A673 (cell line): ENCODE measurements at regions not wholly inside any gene's neighbourhood (a gene's known extent, or its start where the extent isn't known, plus 50 kb on each side); places are given as distances from the start of the nearest gene placed in this dataset.

Experiments
- BruUV-seq: library from RNA; stranded (reverse); fragments of 400-500 nt; replicated peaks from 2 replicates; lab custom pipeline; 2021; lab: Mats Ljungman, UMichigan
- CTCF ChIA-PET: fragments of 300-600 bp; sonication (Branson Sonifier 250); formaldehyde crosslinking; loops from one replicate; lab custom pipeline; 2022; ENCODE audit warnings: antibody characterized with exemption; lab: Charles Lee
- POLR2A ChIA-PET: fragments of 300-600 bp; sonication (Branson Sonifier 250); formaldehyde crosslinking; loops from one replicate; lab custom pipeline; 2022; ENCODE audit warnings: antibody characterized with exemption; ENCODE audit not compliant: low non-redundant PET; lab: Charles Lee
- DNase-seq: peaks from one replicate; pipeline ENCODE4 v3.0.0-alpha.2; 2015; ENCODE audit warnings: low spot score
- H3K27ac ChIP-seq: fragments of 200-600 bp; sonication (generic); 2 replicates; pipeline ENCODE4 v1.5.1; 2016; ENCODE audit warnings: mixed run types, low read depth, mild to moderate bottlenecking, mixed read lengths, antibody characterized with exemption, low read length; ENCODE audit not compliant: poor library complexity, severe bottlenecking
- H3K27me3 ChIP-seq: fragments of 200-600 bp; sonication (generic); replicated peaks from 2 replicates; pipeline ENCODE4 v1.6.1; 2017; ENCODE audit warnings: mixed run types, low read depth, mild to moderate bottlenecking, mixed read lengths, antibody characterized with exemption, low read length; ENCODE audit not compliant: insufficient read depth, poor library complexity
- H3K36me3 ChIP-seq: fragments of 200-600 bp; sonication (generic); 2 replicates; pipeline ENCODE4 v1.6.1; 2016; ENCODE audit warnings: mixed run types, mild to moderate bottlenecking, mixed read lengths, antibody characterized with exemption, low read length; ENCODE audit not compliant: insufficient read depth, poor library complexity, severe bottlenecking
- H3K4me1 ChIP-seq: fragments of 200-600 bp; sonication (generic); 2 replicates; pipeline ENCODE4 v1.6.1; 2017; ENCODE audit warnings: mixed run types, mild to moderate bottlenecking, mixed read lengths, antibody characterized with exemption, low read length; ENCODE audit not compliant: insufficient read depth, poor library complexity, severe bottlenecking
- H3K4me3 ChIP-seq: fragments of 200-600 bp; sonication (generic); 2 replicates; pipeline ENCODE4 v1.5.1; 2016; ENCODE audit warnings: low read depth, mixed run types, mild to moderate bottlenecking, mixed read lengths, low read length; ENCODE audit not compliant: poor library complexity, severe bottlenecking
- H3K9me3 ChIP-seq: fragments of 200-600 bp; sonication (generic); 2 replicates; pipeline ENCODE4 v1.6.1; 2016; ENCODE audit warnings: mixed run types, low read depth, mild to moderate bottlenecking, mixed read lengths, antibody characterized with exemption, low read length; ENCODE audit not compliant: poor library complexity, severe bottlenecking
- EZH2 ChIP-seq: fragments of 200-600 bp; sonication (generic); IDR thresholded peaks from 2 replicates; pipeline ENCODE4 v1.6.1; 2017; ENCODE audit warnings: borderline replicate concordance, low read depth, mild to moderate bottlenecking, mixed read lengths, antibody characterized with exemption, low read length; ENCODE audit not compliant: poor library complexity, severe bottlenecking
- intact Hi-C: fragments of 100-400 bp; cut with micrococcal nuclease; formaldehyde crosslinking; loops from one replicate; pipeline ENCODE4 v1.10.0; 2022; ENCODE audit not compliant: unreplicated experiment
- TF ChIP-seq, protein P1 (sequence below): fragments of 300-800, 200-600 bp; sonication (generic); conservative IDR thresholded peaks from 2 replicates; pipeline ENCODE4 v1.5.1; 2017; ENCODE audit warnings: low read depth, mild to moderate bottlenecking, antibody characterized with exemption, low read length, moderate library complexity, mixed read lengths

DNA sequence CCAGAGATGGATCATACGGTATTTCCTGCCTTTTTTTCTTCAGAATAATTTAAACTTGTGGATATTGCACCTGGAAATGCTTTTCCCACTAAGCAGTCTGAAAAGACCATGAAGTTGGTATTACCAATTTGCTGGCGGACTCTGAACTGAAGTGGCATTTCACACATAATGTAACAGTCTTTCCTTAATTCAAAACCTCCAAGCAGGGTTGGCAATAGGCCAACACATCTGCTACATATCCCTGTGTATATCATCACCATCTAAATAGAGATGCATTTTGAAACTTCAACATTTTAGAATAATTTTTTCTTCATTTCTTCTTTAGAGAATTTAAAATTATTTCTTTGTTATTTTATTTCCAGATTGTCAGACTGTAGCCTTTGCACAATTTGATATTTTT lies 100.5 kb downstream of the TSPAN8 start:
- DNase-seq, result peak; percentile 60
- no peaks in the 10 kb centered on the region for H3K9me3 ChIP-seq
- H3K36me3 ChIP-seq, result no peaks in the 10 kb centered on the region
- ChIA-PET POLR2A (no interaction called here), CTCF (no interaction called here)
- no TSS peak for BruUV-seq
- H3K4me3 ChIP-seq, result no peak overlapping the region
- intact Hi-C loops, result no loop called here
- peaks cover 17% of the 10 kb centered on the region for H3K4me1 ChIP-seq
- no peak overlapping the region for H3K27ac ChIP-seq
- no peak for TF ChIP-seq EZH2
- TF ChIP-seq, protein P1, sequence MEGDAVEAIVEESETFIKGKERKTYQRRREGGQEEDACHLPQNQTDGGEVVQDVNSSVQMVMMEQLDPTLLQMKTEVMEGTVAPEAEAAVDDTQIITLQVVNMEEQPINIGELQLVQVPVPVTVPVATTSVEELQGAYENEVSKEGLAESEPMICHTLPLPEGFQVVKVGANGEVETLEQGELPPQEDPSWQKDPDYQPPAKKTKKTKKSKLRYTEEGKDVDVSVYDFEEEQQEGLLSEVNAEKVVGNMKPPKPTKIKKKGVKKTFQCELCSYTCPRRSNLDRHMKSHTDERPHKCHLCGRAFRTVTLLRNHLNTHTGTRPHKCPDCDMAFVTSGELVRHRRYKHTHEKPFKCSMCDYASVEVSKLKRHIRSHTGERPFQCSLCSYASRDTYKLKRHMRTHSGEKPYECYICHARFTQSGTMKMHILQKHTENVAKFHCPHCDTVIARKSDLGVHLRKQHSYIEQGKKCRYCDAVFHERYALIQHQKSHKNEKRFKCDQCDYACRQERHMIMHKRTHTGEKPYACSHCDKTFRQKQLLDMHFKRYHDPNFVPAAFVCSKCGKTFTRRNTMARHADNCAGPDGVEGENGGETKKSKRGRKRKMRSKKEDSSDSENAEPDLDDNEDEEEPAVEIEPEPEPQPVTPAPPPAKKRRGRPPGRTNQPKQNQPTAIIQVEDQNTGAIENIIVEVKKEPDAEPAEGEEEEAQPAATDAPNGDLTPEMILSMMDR, result no peak
- H3K27me3 ChIP-seq, result no peaks in the 10 kb centered on the region

DNA sequence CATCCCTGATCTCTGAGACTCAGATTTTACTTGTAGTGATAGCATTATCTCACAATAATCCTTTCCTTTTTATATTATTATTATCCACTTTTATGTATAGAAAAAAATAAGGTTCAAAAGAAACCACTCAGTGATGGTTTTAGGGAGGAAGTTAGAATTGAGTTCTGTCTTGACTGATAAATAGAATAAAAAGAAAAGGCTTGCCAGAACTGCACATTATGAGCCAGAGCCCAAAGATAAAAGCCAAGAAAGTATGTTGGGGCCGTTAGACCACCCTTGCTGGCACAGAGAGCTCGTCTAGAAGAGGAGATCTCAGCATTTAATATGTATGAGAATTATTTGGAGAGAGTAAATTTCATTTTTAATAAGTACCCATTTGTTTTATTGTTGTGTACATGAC lies 103.2 kb downstream of the TSPAN8 start:
- CTCF ChIA-PET, result no interaction called here

DNA sequence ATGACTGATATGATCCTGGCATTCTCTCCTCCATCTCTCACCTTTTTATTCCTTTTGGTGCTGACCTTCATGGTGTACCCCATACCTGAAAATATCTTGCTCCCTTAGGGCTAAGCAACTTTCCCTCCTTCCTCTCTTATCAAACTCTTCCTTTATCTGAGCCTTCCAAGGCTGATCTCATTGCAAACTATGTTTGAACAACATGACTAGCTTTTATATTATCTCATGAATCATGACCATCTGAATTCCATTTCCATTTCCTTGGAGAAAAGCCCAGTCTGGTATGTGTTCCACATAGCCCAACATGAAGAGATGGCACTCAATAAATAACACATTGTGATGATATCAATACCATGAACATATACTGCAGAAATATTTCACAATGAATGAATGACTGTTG lies 111.6 kb downstream of the TSPAN8 start:
- BruUV-seq, result no TSS peak
- TF ChIP-seq EZH2, result no peak
- TF ChIP-seq, protein P1, result no peak
- Histone ChIP-seq H3K4me1 (no peaks in the 10 kb centered on the region), H3K27ac (no peak overlapping the region), H3K36me3 (no peaks in the 10 kb centered on the region), H3K9me3 (no peaks in the 10 kb centered on the region), H3K4me3 (no peak overlapping the region), H3K27me3 (no peaks in the 10 kb centered on the region)
- ChIA-PET CTCF (no interaction called here), POLR2A (no interaction called here)
- DNase-seq, result no peak
- intact Hi-C loops, result no loop called here

More for the DNA sequence above, 103.2 kb downstream of the TSPAN8 start:
- intact Hi-C loops, result no loop called here
- H3K4me1 ChIP-seq, result peaks cover 17% of the 10 kb centered on the region
- DNase-seq, result no peak
- no peak overlapping the region for H3K4me3 ChIP-seq
- POLR2A ChIA-PET, result no interaction called here
- no peaks in the 10 kb centered on the region for H3K36me3 ChIP-seq
- TF ChIP-seq EZH2, result no peak
- TF ChIP-seq, protein P1, result no peak
- H3K27me3 ChIP-seq, result no peaks in the 10 kb centered on the region
- no peaks in the 10 kb centered on the region for H3K9me3 ChIP-seq
- no peak overlapping the region for H3K27ac ChIP-seq
- BruUV-seq, result no TSS peak
